ENCODE measurements at regions not wholly inside any gene's neighbourhood (a gene's known extent, or its start where the extent isn't known, plus 50 kb on each side); places are given as distances from the start of the nearest gene placed in this dataset.

GRCh38 chr14:66141733-66142132 is 344.4 kb upstream of the CCDC196 start:
- no peak for ATAC-seq
- no peak for TF ChIP-seq CSDC2 (CRISPR knock-in tag; IDR thresholded peaks at IDR 0.05)
- no peak for TF ChIP-seq OSR1 (CRISPR knock-in tag; IDR thresholded peaks at IDR 0.05)
- no peak for TF ChIP-seq ARNTL (CRISPR knock-in tag; IDR thresholded peaks at IDR 0.05; ENCODE audit: borderline replicate concordance, low read depth)
- TF ChIP-seq GLIS3 (CRISPR knock-in tag; IDR thresholded peaks at IDR 0.05), result no peak
- no peak for TF ChIP-seq TSHZ2 (CRISPR knock-in tag; IDR thresholded peaks at IDR 0.05)
- no peak for TF ChIP-seq ZNF565 (CRISPR knock-in tag; conservative IDR thresholded peaks at IDR 0.05; ENCODE audit: low read depth)
- no peak for TF ChIP-seq RARB (CRISPR knock-in tag; IDR thresholded peaks at IDR 0.05)
- TF ChIP-seq ZFP30 (CRISPR knock-in tag; IDR thresholded peaks at IDR 0.05), result no peak
- TF ChIP-seq BACH2 (CRISPR knock-in tag; IDR thresholded peaks at IDR 0.05; ENCODE audit: borderline replicate concordance), result no peak
- TF ChIP-seq ZNF70 (CRISPR knock-in tag; IDR thresholded peaks at IDR 0.05), result no peak
- no peak for TF ChIP-seq ESRRG (CRISPR knock-in tag; IDR thresholded peaks at IDR 0.05)
- TF ChIP-seq ZNF8 (CRISPR knock-in tag; IDR thresholded peaks at IDR 0.05), result no peak
- TF ChIP-seq ZC3H10 (CRISPR knock-in tag; IDR thresholded peaks at IDR 0.05), result no peak
- TF ChIP-seq CREB5 (CRISPR knock-in tag; IDR thresholded peaks at IDR 0.05; ENCODE audit: low read depth), result no peak
- no peak for TF ChIP-seq SNAI2 (CRISPR knock-in tag; IDR thresholded peaks at IDR 0.05)
- no peak for TF ChIP-seq TCF4 (CRISPR knock-in tag; IDR thresholded peaks at IDR 0.05; ENCODE audit: borderline replicate concordance)

- TF ChIP-seq TCF4 (CRISPR knock-in tag; IDR thresholded peaks at IDR 0.05; ENCODE audit: borderline replicate concordance) (no peak), ZFP3 (CRISPR knock-in tag; IDR thresholded peaks at IDR 0.05) (no peak)
- no peak for ATAC-seq
Measured at GRCh38 chr14:66143387-66144112, 342.6 kb upstream of the CCDC196 start.

GRCh38 chr14:66152302-66152701 is 333.9 kb upstream of the CCDC196 start:
- TF ChIP-seq ARNTL (CRISPR knock-in tag; IDR thresholded peaks at IDR 0.05; ENCODE audit: borderline replicate concordance, low read depth) (no peak), BACH2 (CRISPR knock-in tag; IDR thresholded peaks at IDR 0.05; ENCODE audit: borderline replicate concordance) (no peak), ZFP3 (CRISPR knock-in tag; IDR thresholded peaks at IDR 0.05) (no peak), TSHZ2 (CRISPR knock-in tag; IDR thresholded peaks at IDR 0.05) (no peak)
- no peak for ATAC-seq

- TF ChIP-seq TCF4 (CRISPR knock-in tag; IDR thresholded peaks at IDR 0.05; ENCODE audit: borderline replicate concordance) (peak; percentile 34; the same call in 1 of the 2 replicates), ARNTL (CRISPR knock-in tag; IDR thresholded peaks at IDR 0.05; ENCODE audit: borderline replicate concordance, low read depth) (no peak)
- ATAC-seq, result no peak
Measured at GRCh38 chr14:66152747-66153146, 333.4 kb upstream of the CCDC196 start.

GRCh38 chr14:66163023-66163422 is 323.1 kb upstream of the CCDC196 start:
- no peak for ATAC-seq
- TF ChIP-seq BACH2 (CRISPR knock-in tag; IDR thresholded peaks at IDR 0.05; ENCODE audit: borderline replicate concordance), result no peak
- no peak for TF ChIP-seq RARB (CRISPR knock-in tag; IDR thresholded peaks at IDR 0.05)
- no peak for TF ChIP-seq TCF4 (CRISPR knock-in tag; IDR thresholded peaks at IDR 0.05; ENCODE audit: borderline replicate concordance)
- no peak for TF ChIP-seq SNAI2 (CRISPR knock-in tag; IDR thresholded peaks at IDR 0.05)
- no peak for TF ChIP-seq TSHZ2 (CRISPR knock-in tag; IDR thresholded peaks at IDR 0.05)
- no peak for TF ChIP-seq ESRRG (CRISPR knock-in tag; IDR thresholded peaks at IDR 0.05)
- TF ChIP-seq ZNF8 (CRISPR knock-in tag; IDR thresholded peaks at IDR 0.05), result no peak
- TF ChIP-seq ISL1 (CRISPR knock-in tag; IDR thresholded peaks at IDR 0.05), result no peak
- no peak for TF ChIP-seq ARNTL (CRISPR knock-in tag; IDR thresholded peaks at IDR 0.05; ENCODE audit: borderline replicate concordance, low read depth)
- TF ChIP-seq ZFP3 (CRISPR knock-in tag; IDR thresholded peaks at IDR 0.05), result no peak
- no peak for TF ChIP-seq ZFP30 (CRISPR knock-in tag; IDR thresholded peaks at IDR 0.05)
- TF ChIP-seq CSRNP3 (CRISPR knock-in tag; IDR thresholded peaks at IDR 0.05), result no peak
- TF ChIP-seq ZNF565 (CRISPR knock-in tag; conservative IDR thresholded peaks at IDR 0.05; ENCODE audit: low read depth), result no peak
- TF ChIP-seq CREB5 (CRISPR knock-in tag; IDR thresholded peaks at IDR 0.05; ENCODE audit: low read depth), result no peak

Measured in SK-N-SH treated with all-trans-retinoic acid at 6 μM for 48 hours (cell line).